ENCODE measurements at regions not wholly inside any gene's neighbourhood (a gene's known extent, or its start where the extent isn't known, plus 50 kb on each side); places are given as distances from the start of the nearest gene placed in this dataset.

- intact Hi-C loops (cut with micrococcal nuclease): loop anchor here in 1 of 2 donors (10.0 kb wide), 1 partner anchor 45 kb away; no protein-coding TSS in a partner anchor
- no peak overlapping the region for H2AFZ ChIP-seq (ENCODE audit: insufficient read depth, low read depth, low read length, poor library complexity, severe bottlenecking)
- no peaks in the 10 kb centered on the region for H4K20me1 ChIP-seq (ENCODE audit: insufficient read depth, low read length)
- H3K4me3 ChIP-seq (replicated peaks in 1 of 3; ENCODE audit: low read depth in 2 of 3, low read length in 3 of 3): no peak overlapping the region
- no peaks in the 10 kb centered on the region for H3K79me2 ChIP-seq (ENCODE audit: insufficient read depth, low read length)
- Mint-ChIP-seq H3K27me3 (ENCODE audit: low read depth in 3 of 3) (peaks cover 0 to 2% (median 0%) of the 10 kb centered on the region in 3 donors), H3K4me3 (no peak overlapping the region), H3K4me1 (peaks cover 14% of the 10 kb centered on the region), H3K36me3 (no peaks in the 10 kb centered on the region), H3K9me3 (peaks cover 0 to 5% (median 0%) of the 10 kb centered on the region in 7 donors), H3K27ac (no peak overlapping the region)
- H3K4me1 ChIP-seq (ENCODE audit: control insufficient read depth in 1 of 2, insufficient read depth in 2 of 2, low read length in 2 of 2): peaks cover 4 to 13% of the 10 kb centered on the region in 2 donors
- TF ChIP-seq, protein P1, sequence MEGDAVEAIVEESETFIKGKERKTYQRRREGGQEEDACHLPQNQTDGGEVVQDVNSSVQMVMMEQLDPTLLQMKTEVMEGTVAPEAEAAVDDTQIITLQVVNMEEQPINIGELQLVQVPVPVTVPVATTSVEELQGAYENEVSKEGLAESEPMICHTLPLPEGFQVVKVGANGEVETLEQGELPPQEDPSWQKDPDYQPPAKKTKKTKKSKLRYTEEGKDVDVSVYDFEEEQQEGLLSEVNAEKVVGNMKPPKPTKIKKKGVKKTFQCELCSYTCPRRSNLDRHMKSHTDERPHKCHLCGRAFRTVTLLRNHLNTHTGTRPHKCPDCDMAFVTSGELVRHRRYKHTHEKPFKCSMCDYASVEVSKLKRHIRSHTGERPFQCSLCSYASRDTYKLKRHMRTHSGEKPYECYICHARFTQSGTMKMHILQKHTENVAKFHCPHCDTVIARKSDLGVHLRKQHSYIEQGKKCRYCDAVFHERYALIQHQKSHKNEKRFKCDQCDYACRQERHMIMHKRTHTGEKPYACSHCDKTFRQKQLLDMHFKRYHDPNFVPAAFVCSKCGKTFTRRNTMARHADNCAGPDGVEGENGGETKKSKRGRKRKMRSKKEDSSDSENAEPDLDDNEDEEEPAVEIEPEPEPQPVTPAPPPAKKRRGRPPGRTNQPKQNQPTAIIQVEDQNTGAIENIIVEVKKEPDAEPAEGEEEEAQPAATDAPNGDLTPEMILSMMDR (IDR thresholded peaks at IDR 0.05): no peak
- DNase-seq: peak in 1 of 3 donors; percentile 7
- H3K4me2 ChIP-seq (replicated peaks; ENCODE audit: extremely low read depth, low read length, poor library complexity, severe bottlenecking): no peak overlapping the region
- H3K9me3 ChIP-seq (replicated peaks in 1 of 2; ENCODE audit: control insufficient read depth in 1 of 2, insufficient read depth in 1 of 2, low read length in 2 of 2): no peaks in the 10 kb centered on the region
- no peak overlapping the region for H3K9ac ChIP-seq (ENCODE audit: insufficient read depth, low read length, poor library complexity, severe bottlenecking)
- no peak overlapping the region for H3K27ac ChIP-seq (ENCODE audit: low read depth in 1 of 2, low read length in 2 of 2)
- H3K27me3 ChIP-seq (ENCODE audit: control insufficient read depth in 2 of 2, insufficient read depth in 2 of 2, low read length in 2 of 2): no peaks in the 10 kb centered on the region
- WGBS (ENCODE audit: insufficient coverage): no CpG with 5 or more reads among the region's 4 CpGs
- no peaks in the 10 kb centered on the region for H3K36me3 ChIP-seq (replicated peaks in 1 of 2; ENCODE audit: control insufficient read depth in 1 of 2, insufficient read depth in 2 of 2, low read length in 2 of 2)
These were observed 117.9 kb downstream of the ANXA1 start for GRCh38 chr9:73269430-73270101.

DNA sequence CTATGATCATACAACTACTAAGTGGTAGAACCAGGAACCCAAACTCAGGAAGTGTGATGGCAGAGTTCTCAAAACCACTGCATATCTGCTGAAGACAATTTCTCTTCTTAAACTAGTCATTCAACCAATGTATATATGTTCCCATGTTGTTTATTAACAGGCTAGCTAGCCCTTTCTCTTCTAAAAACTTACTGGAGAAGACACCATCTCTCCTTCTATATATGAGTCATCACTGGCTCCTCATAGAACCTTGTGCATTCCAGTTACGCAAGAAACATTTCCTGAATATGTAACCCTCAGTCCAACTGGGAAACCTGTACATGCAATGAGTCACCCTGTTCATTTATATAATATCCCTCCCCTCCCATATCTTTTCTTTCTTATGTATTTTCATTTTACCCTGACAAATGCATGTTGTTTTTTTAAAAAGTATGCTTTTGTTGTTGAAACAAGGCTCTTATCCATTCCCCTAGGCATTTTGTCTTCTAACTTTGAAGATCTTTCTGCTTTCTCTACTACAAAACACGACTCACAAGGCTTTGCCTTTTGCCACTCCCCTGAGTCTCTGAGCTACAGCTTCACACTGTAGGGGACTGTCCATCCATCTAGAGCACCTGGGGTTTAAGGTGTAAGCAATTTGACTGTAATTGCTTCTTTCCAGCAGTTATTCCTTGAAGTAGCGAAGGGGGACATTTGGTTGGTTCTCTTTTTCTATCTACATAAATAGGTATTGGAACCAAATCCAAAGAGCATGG, 119.5 kb downstream of the ANXA1 start:
- H4K20me1 ChIP-seq (ENCODE audit: insufficient read depth, low read length): no peaks in the 10 kb centered on the region
- no peak overlapping the region for H3K9ac ChIP-seq (ENCODE audit: insufficient read depth, low read length, poor library complexity, severe bottlenecking)
- H3K36me3 ChIP-seq (replicated peaks in 1 of 2; ENCODE audit: control insufficient read depth in 1 of 2, insufficient read depth in 2 of 2, low read length in 2 of 2): no peaks in the 10 kb centered on the region
- Mint-ChIP-seq H3K4me3 (peak overlapping the region in 1 of 2 donors; percentile 54), H3K36me3 (no peaks in the 10 kb centered on the region), H3K27ac (peak overlapping the region in 6 of 7 donors; percentile 7 to 85 (median 76)), H3K27me3 (ENCODE audit: low read depth in 3 of 3) (peaks cover 0 to 2% (median 2%) of the 10 kb centered on the region in 3 donors), H3K4me1 (peaks cover 15% of the 10 kb centered on the region), H3K9me3 (peaks cover 0 to 5% (median 0%) of the 10 kb centered on the region in 7 donors)
- H3K4me1 ChIP-seq (ENCODE audit: control insufficient read depth in 1 of 2, insufficient read depth in 2 of 2, low read length in 2 of 2): peaks cover 4 to 13% of the 10 kb centered on the region in 2 donors
- H3K79me2 ChIP-seq (ENCODE audit: insufficient read depth, low read length): no peaks in the 10 kb centered on the region
- intact Hi-C loops (cut with micrococcal nuclease): loop anchor here in 1 of 2 donors (10.0 kb wide), 1 partner anchor 46 kb away; no protein-coding TSS in a partner anchor
- H3K4me3 ChIP-seq (replicated peaks in 1 of 3; ENCODE audit: low read depth in 2 of 3, low read length in 3 of 3): no peak overlapping the region
- peak; percentile 48 to 89 (median 67) for DNase-seq
- 0% methylated on average over 1 of the region's 3 CpGs for WGBS (ENCODE audit: insufficient coverage)
- H3K4me2 ChIP-seq (replicated peaks; ENCODE audit: extremely low read depth, low read length, poor library complexity, severe bottlenecking): peak overlapping the region; percentile 6
- no peaks in the 10 kb centered on the region for H3K9me3 ChIP-seq (replicated peaks in 1 of 2; ENCODE audit: control insufficient read depth in 1 of 2, insufficient read depth in 1 of 2, low read length in 2 of 2)
- no peak overlapping the region for H2AFZ ChIP-seq (ENCODE audit: insufficient read depth, low read depth, low read length, poor library complexity, severe bottlenecking)
- peak overlapping the region in 1 of 2 donors; percentile 24 for H3K27ac ChIP-seq (ENCODE audit: low read depth in 1 of 2, low read length in 2 of 2)
- TF ChIP-seq, protein P1 (IDR thresholded peaks at IDR 0.05): no peak
- H3K27me3 ChIP-seq (ENCODE audit: control insufficient read depth in 2 of 2, insufficient read depth in 2 of 2, low read length in 2 of 2): no peaks in the 10 kb centered on the region

All from CD14-positive monocyte (primary cell).